NCI-H1694 treated with DMSO at 0.1 percent for 48 hours (cell line): ENCODE measurements at regions not wholly inside any gene's neighbourhood (a gene's known extent, or its start where the extent isn't known, plus 50 kb on each side); places are given as distances from the start of the nearest gene placed in this dataset.
A peak's percentile ranks its signal among the peaks of the same experiment; 100 is the strongest.
"Not testable (repeated sequence)": the region's sequence is repeated elsewhere in the genome, so short reads cannot be mapped to it uniquely, and the experiment has no call there.

Experiments used
- DNase-seq: peaks from one replicate; lab custom pipeline; 2025; lab: John Stamatoyannopoulos, UW

DNA sequence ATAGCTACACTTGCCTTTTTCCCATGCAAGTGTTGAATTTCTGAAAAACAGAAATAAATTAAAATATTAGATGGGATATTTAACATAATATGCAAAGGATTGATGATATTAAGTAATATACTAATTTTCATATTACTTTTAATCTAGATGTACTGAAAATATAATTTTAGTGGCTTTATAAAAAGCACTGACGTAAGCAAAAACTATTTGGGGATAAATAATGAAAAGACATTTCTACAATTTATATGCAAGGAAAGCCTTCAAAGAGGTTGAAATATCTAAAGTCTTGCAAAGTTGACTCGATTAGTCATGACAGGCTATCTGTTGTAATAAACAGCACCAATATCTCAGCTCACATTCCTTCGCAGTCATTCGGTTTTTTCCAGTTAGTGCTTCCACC lies 94.9 kb upstream of the ABCB5 start:
- DNase-seq, result no peak

DNA sequence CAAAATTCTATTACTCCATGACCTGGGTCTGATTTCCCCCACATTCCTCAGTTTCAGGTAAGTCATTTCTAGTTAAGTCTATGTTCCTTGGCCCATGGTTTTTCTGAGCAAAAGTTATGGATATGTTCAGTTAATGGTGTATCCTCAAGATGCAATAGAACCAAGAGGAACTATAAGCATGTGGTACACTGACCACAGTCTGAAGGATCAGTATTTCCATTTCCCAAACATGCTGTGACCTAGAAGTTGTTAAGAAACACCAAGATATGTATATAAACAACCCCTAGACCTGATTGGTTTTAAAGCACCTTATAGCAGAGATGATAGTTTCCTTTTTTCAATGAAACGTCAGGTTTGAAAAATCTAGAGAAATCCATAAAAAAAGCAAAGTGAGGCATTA lies 94.2 kb upstream of the ABCB5 start:
- no peak for DNase-seq

DNA sequence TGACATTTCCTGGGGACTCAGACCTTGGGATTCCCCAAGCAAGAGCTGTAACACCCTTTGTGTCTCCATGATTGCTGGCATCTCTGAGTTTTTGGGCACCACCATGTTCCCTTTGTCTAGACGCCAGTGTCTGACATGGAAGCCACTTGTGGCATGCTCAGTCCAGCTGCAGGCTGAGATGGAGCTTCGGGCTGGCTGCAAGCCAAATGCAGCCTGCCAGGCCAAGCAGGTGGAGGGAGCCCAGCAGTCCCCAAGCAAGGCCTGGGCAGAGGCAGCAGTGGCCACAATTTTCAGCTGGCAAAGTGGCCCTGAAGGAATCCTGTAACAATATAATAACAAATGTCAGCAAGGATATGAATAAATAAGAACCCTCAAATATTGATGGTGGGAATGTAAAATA lies 86.2 kb upstream of the ABCB5 start:
- no peak for DNase-seq

DNA sequence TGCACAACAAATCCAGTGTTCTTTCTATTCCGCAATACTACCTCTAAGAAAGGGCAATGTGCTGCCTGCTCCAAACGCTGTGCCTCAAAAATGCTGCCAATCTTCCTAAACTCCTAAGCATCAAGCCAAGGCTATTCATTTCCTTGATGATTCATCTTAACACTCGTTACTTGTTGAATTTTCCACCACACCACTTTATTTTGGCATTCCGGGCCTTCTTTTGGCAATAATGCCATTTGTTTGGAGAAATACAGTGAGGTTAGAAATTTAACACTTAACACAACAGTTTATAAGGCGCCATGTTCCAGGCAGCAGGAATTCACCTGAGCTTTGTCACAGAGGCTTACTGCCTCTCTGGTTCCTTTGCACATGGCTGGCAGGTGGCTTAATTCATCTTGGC lies 82.6 kb upstream of the ABCB5 start:
- no peak for DNase-seq

DNA sequence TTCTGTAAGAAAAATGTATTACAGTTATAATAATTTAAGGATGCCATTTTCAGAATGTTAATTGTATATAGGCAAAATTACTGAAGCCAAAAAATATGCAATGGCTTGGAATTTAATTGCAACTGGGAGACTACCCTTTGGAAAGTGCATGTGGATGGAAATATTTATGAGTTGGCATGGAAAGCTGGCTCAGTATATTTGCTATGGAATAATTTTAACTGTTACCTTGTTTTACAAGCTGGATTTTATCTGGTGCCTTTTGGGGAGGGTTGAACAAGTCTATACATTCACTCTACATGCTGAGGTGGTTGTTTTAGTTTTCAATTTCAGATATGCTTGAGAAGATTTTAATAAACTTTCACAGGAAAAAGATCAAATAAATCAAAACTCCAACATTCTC lies 80.9 kb upstream of the ABCB5 start:
- no peak for DNase-seq

DNA sequence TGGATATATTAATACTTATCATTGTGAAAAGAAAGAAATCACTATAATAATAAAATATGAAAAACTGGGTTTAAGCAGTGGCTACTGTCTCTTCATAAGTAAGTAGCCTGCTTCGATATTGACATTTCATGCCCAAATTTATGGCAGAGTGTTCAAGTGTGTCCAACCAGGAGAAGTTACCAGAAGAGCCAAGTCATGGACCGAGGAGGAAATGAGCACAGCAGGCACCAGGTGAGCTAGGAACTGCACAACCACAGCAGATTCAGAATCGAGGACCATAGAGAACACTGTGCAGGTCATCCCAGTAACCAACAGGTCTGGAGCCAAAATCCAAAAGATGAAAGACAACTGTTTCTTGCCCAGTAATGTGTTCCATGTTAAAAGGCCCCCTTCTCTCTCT lies 79.9 kb upstream of the ABCB5 start:
- no peak for DNase-seq

DNA sequence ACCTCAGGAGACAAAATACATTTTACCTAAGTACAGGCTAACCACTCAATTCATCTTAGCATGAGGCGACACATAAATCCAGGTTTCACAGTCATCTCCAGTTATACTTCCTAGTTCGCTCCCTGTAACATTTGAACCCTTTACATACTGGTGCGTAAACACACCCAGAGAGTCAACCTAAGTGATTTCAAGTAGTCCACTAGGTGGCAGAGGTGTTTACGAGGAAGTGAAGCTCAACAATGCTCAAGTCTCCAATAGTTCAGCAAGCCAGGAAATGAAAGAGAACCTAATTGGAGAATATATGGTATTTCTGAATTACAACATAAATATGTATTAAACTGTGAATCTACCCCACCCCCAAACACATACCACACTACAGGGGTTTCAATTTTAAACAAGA lies 76.3 kb upstream of the ABCB5 start:
- DNase-seq, result peak; percentile 5

DNA sequence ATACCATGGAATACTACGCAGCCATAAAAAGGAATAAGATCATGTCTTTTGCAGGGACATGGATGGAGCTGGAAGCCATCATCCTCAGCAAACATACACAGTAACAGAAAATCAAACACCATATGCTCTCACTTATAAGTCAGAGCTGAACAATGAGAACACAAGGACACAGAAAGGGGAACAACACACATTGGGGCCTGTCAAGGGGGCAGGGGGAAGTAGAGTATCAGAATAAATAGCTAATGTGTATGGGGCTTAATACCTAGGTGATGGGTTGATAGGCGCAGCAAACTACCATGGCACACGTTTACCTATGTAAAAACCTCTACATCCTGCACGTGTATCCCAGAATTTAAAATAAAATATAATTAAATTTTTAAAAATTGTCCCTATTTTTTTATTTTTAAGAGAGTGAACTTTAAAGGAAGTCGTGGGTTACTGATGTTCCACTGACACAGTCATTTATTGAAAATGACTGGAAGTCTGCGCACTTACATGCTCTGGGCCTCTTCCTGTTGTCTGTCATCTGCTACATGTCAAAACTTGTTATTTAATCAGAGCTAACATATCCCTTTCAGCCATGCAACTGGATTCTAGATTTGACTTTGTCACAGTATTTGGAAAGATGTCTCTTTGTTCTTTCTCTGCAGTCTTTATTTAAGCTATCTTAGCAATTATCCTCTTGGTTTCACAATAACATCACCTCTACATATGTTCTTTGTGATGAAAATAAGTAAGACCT lies 73.7 kb upstream of the ABCB5 start:
- DNase-seq, result no peak

DNA sequence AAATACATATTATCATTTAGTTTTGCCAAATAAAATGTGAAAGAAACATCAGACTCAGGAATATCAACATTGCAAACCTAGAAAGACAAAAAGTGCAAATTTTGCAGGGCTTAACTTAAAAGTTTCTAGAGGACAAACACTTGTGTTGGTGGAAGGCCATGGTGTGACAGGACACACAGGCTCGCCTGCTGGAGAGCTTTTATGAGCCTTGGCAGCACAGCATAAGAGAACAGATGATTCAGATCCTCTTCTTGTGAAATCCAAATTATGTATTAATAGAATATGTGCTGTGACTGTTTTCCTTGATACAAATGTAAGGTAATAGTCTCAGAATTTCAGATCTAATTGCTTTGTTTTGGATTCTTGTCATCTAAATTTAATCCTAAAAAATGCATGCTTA lies 72.9 kb upstream of the ABCB5 start:
- no peak for DNase-seq

DNA sequence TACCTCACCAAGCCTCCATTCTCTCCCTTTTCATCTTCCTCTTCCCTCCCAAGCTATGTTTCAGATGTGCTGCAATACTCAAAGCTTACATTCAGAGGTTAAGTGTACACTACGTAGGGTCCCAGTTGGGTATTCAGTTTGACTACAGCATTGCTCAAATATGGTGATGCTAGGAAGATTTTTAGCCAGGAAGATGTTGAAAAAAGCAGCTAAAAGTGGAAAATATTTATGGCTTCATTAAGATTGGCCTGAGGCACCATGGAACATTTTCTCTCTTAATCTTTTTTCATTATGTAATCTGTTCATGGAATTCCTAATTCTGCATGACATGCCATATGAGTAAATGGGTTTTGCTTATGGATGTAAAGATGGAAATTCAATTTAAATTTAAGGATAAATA lies 72.0 kb upstream of the ABCB5 start:
- DNase-seq, result no peak

DNA sequence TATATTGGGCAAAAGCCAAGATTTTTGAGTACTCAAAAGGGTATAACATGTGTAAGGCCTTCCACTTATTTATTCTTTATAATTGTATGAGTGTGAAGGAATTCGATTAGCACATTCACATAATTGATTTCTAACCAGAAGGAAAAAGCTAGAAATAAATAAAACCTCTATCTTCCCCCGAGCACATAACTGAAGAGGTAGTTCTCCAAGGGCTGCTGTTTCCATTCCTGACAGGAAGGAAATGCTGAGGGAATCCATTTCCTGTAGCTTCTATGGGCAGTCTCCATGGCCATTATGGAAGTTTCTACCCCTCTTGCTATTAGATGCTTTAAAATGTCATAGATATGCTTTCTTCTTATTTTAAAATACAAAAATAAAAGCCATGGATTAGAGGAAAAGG lies 70.5 kb upstream of the ABCB5 start:
- DNase-seq, result no peak

DNA sequence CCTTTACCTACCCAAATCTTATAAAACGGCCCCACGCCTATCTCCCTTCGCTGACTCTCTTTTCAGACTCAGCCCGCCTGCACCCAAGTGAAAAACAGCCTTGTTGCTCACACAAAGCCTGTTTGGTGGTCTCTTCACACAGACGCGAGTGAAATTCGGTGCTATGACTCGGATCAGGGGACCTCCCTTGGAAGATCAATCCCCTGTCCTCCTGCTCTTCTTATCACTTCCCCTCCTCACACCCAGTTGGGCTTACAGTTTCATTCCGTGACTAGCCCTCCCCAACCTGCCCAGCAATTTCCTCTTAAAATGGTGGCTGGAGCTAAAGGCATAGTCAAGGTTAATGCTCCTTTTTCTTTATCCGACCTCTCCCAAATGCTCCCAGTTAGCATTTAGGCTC lies 68.5 kb upstream of the ABCB5 start:
- DNase-seq, result not testable (repeated sequence)

DNA sequence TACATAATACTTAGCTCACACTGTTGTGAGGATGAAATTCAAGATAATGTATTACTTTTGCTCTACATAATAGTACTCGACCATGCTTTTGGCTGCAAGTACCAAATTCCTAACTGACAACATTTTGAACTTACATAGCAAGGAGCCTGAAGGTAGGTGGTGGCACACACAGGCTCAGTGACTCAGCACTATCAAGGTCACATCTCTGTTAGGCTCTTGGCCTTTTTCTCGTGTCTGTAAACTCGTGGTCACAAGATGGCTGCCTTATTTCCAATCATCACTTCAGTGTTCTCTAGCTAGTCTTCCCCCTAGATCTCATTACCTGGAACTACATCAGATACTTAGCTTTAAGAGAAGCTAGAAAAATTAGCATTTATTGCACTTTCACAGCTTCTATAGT lies 61.4 kb upstream of the ABCB5 start:
- DNase-seq, result no peak

DNA sequence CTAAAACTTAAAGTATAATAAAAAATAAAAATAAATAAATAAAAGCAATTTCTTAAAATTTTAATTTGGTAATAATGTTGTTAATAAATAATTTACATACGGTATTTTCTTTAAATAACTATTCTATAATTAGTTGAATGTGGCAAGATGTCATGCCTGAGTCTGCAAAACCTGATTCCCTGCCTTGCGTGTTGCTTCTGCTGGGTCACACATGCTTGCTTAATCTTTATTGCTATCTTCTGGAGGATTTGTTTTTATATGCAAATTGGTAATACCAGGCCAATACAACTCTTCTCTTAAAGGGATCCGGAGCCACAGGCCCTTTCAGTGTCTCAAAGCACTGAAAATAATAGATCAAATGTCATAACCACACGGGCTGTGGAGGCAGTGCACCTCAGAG lies 59.4 kb upstream of the ABCB5 start:
- DNase-seq, result no peak

DNA sequence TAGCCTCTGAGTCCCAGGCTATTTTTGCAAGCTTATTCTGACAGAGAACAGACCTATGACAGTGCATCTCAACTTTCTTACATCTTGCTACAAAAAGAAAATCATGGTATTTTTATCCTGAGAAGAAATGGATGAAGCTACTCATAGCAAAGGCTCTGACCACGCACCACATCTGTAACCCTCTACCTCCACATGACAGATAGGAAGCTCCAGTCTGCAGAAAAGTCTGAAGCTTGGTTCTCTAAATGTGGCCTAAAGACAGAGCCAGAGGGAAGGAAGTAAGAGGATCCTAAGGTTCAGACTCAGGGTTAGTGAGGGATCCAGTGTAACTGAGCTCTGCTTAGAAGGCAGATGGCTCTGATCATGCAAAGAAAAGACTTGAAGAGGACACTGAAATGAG lies 58.4 kb upstream of the ABCB5 start:
- DNase-seq, result no peak

DNA sequence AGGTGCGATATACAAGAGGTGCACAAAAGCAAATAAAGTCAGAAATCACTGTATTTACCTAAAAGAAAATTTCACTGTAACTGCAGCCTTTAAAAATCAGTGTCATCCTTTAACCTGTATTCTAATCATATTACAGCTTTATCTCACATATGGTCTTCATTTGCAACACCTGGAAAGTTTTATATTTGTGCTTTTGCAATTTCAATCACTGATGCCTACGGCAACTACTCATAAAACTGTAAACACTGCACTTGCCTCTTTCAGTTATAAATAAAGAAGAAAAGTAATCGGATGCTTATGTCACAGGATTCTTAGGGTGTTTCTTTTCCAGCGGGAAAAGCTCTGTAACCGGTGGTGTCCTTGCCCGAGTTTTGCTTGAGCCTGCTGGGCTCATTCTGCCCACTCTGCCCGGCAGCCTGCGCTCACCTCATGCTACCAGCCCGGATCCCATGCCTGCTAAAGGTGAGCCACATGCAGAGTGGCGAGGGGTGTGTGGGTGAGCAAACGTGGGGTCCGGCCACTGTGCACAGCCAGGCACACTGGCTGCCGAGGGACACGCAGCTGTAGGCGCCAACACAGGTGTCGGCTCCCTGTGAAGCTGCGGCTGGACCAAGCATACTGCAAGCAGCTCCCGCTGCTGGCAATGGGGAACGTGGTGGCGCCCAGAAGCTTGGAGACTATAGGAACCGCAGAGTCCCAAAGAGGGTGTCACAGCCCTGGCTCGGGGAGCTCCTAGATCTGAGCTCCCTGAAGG lies 56.3 kb upstream of the ABCB5 start:
- no peak for DNase-seq

DNA sequence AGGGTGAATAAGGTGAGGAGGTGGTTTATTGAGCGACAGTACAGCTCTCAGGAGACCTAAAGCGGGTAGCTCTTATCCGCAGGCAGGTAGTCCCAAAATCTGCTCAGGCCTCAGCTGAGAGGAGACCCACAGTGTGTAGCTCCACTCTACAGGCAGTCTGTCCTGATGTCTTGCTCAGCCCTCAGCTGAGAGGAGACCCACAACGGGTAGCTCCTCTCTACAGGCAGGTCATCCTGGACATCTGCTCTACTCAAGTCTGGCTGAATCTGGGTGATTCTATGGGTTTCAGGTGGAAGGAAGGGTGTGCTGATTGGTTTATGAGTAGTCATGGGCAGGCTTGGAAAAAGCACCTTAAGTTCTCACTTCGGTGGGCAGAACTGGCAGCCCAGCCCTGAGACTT lies 55.6 kb upstream of the ABCB5 start:
- no peak for DNase-seq

DNA sequence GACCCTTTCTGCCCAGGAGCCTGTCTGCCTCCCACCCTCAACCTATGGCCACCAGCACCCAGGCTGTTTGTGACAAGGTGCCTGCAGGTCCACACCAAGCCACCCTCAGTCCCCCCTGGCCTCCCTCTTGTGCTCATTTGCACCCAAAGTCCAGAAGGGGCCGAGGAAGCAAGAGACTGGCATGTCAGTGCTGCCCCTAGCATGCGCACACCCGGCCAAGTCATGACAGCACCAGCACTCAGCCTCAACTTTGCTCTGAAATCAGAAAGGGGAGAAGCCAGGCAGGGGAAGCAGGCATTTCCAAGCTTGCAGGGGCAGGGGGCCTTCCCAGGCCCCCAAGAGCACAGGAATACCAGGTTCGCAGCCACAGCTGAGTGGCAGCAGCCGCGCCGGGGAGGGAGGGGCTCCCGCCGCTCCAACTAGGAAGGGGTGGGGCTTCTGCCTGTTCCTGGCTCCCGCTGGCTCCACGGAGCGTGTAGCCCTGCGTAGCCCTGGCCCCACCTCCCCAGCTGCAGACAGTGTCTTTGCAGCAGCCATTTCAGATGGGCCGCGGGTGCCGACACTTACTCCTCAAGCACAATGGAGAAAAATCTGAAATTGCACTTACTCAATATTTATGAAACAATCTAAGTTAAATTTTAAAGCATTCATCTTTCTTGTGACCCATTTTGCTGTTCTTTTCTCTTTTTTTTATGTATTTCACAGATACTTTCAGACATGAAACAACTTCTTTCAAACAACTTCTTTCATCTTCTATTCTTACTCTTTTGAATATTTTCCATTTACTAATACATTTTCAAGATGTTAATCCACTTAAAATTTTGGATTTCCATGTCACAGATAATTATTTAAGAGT lies 54.9 kb upstream of the ABCB5 start:
- DNase-seq, result no peak

DNA sequence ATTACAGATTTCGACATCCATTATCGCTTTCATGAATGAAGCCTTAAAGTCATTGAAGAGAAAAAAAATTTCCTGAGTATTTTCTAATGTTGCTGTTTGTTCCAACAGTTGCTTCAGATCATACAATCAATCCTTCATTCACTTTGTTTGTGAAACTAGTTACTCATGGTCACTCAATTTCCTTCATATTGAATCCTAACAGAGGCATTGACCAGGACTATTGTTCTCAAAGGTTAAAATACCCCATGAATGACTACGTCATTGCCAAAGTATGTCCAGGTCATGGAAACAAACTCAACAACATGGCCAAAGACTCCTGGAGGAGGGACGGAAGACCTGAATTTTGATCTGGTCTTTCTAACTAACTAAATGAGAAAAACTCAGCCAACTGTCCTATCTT lies 54.0 kb upstream of the ABCB5 start:
- DNase-seq, result no peak

DNA sequence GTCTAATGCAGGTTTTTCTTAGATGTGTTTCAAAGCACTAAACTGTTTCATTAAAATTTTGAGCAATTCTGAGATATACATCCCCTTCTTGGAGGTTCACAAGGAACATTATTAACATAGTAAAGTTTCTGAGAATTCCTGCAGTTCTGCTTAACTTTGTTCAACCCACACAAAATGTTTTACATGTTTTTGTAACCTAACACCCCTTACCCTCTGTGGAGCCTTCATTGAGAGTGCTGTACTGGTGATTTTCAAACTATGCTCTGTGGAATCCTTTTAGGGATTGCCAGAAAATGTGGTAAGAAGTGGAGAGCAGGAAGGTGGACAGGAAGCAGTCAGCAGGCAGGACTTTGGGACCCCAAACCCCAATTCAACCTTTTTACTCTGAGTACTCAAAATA lies 53.6 kb upstream of the ABCB5 start:
- no peak for DNase-seq

DNA sequence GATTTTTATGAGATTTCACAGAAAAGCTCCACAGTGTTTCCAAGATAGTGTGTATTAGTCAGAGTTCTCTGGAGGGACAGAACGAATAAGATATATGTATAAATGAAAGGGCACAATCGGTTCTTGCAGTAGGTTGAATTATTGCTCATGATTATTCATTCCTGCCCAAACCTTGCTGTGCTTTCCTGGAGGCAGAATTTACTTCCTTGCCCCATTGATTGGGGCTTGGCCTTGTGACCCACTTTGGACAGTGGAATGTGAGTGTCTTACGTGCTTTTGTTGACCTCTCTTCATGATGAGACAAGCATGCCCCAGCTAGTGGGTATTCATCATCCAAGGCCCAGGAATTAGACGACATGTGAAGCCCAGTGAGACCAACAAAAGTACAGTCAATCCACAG lies 53.0 kb upstream of the ABCB5 start:
- no peak for DNase-seq
